ENCODE measurements at regions not wholly inside any gene's neighbourhood (a gene's known extent, or its start where the extent isn't known, plus 50 kb on each side); places are given as distances from the start of the nearest gene placed in this dataset.

GRCh38 chr16:72415379-72415778 is 243.4 kb upstream of the PMFBP1 start:
- no peaks in the 10 kb centered on the region for H3K27me3 ChIP-seq
- DNase-seq (ENCODE audit: extremely low spot score) = no peak
- H3K27ac ChIP-seq (replicated peaks in 1 of 4) = no peak overlapping the region
- H3K4me1 ChIP-seq = no peaks in the 10 kb centered on the region
- H3K36me3 ChIP-seq = no peaks in the 10 kb centered on the region
- 82% methylated on average over 1 of the region's 1 CpG for WGBS
- no peak overlapping the region for H3K4me3 ChIP-seq
- intact Hi-C loops (cut with DNase I) = no loop called here
- H3K9me3 ChIP-seq = peaks cover 0 to 15% (median 7%) of the 10 kb centered on the region in 4 donors
- TF ChIP-seq EP300 (IDR thresholded peaks at IDR 0.05) = no peak
- TF ChIP-seq POLR2AphosphoS5 (IDR thresholded peaks at IDR 0.05) = no peak
- TF ChIP-seq POLR2A (IDR thresholded peaks at IDR 0.05; ENCODE audit: low read depth) = no peak
- TF ChIP-seq CTCF (IDR thresholded peaks at IDR 0.05) = no peak

DNA sequence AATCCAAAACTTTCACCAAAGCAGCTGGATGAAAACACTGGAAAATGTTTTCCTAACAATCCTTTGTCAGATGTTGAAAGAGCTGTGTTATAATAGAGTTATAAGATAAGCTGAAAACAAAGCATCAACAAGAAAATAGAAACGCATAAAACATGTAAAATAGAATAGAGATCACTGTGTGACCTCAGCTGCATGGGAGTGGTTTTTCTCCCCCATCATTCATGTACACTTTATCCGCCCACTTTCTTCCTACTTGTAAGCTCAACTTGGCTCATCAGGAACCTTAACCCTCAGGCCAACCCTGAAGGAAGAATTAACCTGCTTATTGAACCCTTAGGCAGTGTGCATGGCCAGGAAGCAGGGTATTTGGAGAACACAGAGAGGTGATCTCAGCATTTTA is 238.5 kb upstream of the PMFBP1 start:
- DNase-seq (ENCODE audit: extremely low spot score) = no peak
- 83% methylated on average over 2 of the region's 2 CpGs for WGBS
- intact Hi-C loops (cut with DNase I) = no loop called here

GRCh38 chr16:72409423-72409822 is 237.5 kb upstream of the PMFBP1 start:
- Histone ChIP-seq H3K27ac (replicated peaks in 1 of 4) (no peak overlapping the region), H3K27me3 (no peaks in the 10 kb centered on the region), H3K4me3 (no peak overlapping the region), H3K9me3 (no peaks in the 10 kb centered on the region), H3K36me3 (no peaks in the 10 kb centered on the region), H3K4me1 (no peaks in the 10 kb centered on the region)
- no peak for DNase-seq (ENCODE audit: extremely low spot score)
- intact Hi-C loops (cut with DNase I) = no loop called here
- WGBS = 81% methylated on average over 3 of the region's 3 CpGs
- no peak for TF ChIP-seq EP300 (IDR thresholded peaks at IDR 0.05)
- no peak for TF ChIP-seq POLR2A (IDR thresholded peaks at IDR 0.05; ENCODE audit: low read depth)
- TF ChIP-seq POLR2AphosphoS5 (IDR thresholded peaks at IDR 0.05) = no peak
- no peak for TF ChIP-seq CTCF (IDR thresholded peaks at IDR 0.05)

More for the DNA sequence above, 238.5 kb upstream of the PMFBP1 start:
- Histone ChIP-seq H3K9me3 (no peaks in the 10 kb centered on the region), H3K4me3 (no peak overlapping the region), H3K36me3 (no peaks in the 10 kb centered on the region), H3K27me3 (no peaks in the 10 kb centered on the region), H3K4me1 (no peaks in the 10 kb centered on the region), H3K27ac (replicated peaks in 1 of 4) (no peak overlapping the region)
- TF ChIP-seq EP300 (IDR thresholded peaks at IDR 0.05) = no peak
- no peak for TF ChIP-seq POLR2AphosphoS5 (IDR thresholded peaks at IDR 0.05)
- no peak for TF ChIP-seq CTCF (IDR thresholded peaks at IDR 0.05)
- TF ChIP-seq POLR2A (IDR thresholded peaks at IDR 0.05; ENCODE audit: low read depth) = no peak

- TF ChIP-seq POLR2A (IDR thresholded peaks at IDR 0.05; ENCODE audit: low read depth) (no peak), POLR2AphosphoS5 (IDR thresholded peaks at IDR 0.05) (no peak), CTCF (IDR thresholded peaks at IDR 0.05) (no peak), EP300 (IDR thresholded peaks at IDR 0.05) (no peak)
- Histone ChIP-seq H3K27ac (replicated peaks in 1 of 4) (no peak overlapping the region), H3K4me3 (no peak overlapping the region), H3K4me1 (no peaks in the 10 kb centered on the region), H3K27me3 (no peaks in the 10 kb centered on the region), H3K9me3 (no peaks in the 10 kb centered on the region), H3K36me3 (no peaks in the 10 kb centered on the region)
- no peak for DNase-seq (ENCODE audit: extremely low spot score)
- intact Hi-C loops (cut with DNase I) = no loop called here
- 88% methylated on average over 1 of the region's 1 CpG for WGBS
These were observed 234.4 kb upstream of the PMFBP1 start for GRCh38 chr16:72406390-72406789.

- no peak overlapping the region for H3K27ac ChIP-seq (replicated peaks in 1 of 4)
- intact Hi-C loops (cut with DNase I) = no loop called here
- no peak for DNase-seq (ENCODE audit: extremely low spot score)
- no peaks in the 10 kb centered on the region for H3K4me1 ChIP-seq
- H3K4me3 ChIP-seq = no peak overlapping the region
- no peaks in the 10 kb centered on the region for H3K36me3 ChIP-seq
- H3K9me3 ChIP-seq = no peaks in the 10 kb centered on the region
- H3K27me3 ChIP-seq = no peaks in the 10 kb centered on the region
- no peak for TF ChIP-seq POLR2AphosphoS5 (IDR thresholded peaks at IDR 0.05)
- TF ChIP-seq POLR2A (IDR thresholded peaks at IDR 0.05; ENCODE audit: low read depth) = no peak
- no peak for TF ChIP-seq CTCF (IDR thresholded peaks at IDR 0.05)
- TF ChIP-seq EP300 (IDR thresholded peaks at IDR 0.05) = no peak
These were observed 232.3 kb upstream of the PMFBP1 start for GRCh38 chr16:72404299-72404698.

All from esophagus muscularis mucosa (tissue), 4 donors.